Activated CD4-positive, alpha-beta memory T cell treated with anti-CD3 and anti-CD28 coated beads for 36 hours (primary cell): ENCODE measurements at regions not wholly inside any gene's neighbourhood (a gene's known extent, or its start where the extent isn't known, plus 50 kb on each side); places are given as distances from the start of the nearest gene placed in this dataset.

Source experiments
- CTCF ChIA-PET: fragments of 350-600 bp; sonication (Branson Sonifier 250); formaldehyde crosslinking; loops from one replicate; lab custom pipeline; 2021; ENCODE audit warnings: antibody characterized with exemption, inconsistent platforms; lab: Charles Lee
- POLR2A ChIA-PET: fragments of 350-600 bp; sonication (Branson Sonifier 250); formaldehyde crosslinking; loops from one replicate; lab custom pipeline; 2021; ENCODE audit warnings: antibody characterized with exemption; lab: Charles Lee
- DNase-seq: peaks from one replicate; pipeline ENCODE4 v3.0.0-alpha.2; 2020
- H3K27ac Mint-ChIP-seq: one replicate; pipeline ENCODE4 v1.8.0; 2021; ENCODE audit warnings: mixed read lengths
- H3K27me3 Mint-ChIP-seq: one replicate; pipeline ENCODE4 v1.8.0; 2021; ENCODE audit warnings: mixed read lengths
- H3K36me3 Mint-ChIP-seq: one replicate; pipeline ENCODE4 v1.8.0; 2021; ENCODE audit warnings: mixed read lengths
- H3K4me1 Mint-ChIP-seq: one replicate; pipeline ENCODE4 v1.8.0; 2021; ENCODE audit warnings: low read depth, mixed read lengths
- H3K4me3 Mint-ChIP-seq: one replicate; pipeline ENCODE4 v1.8.0; 2021; ENCODE audit warnings: mild to moderate bottlenecking, mixed read lengths
- H3K9me3 Mint-ChIP-seq: one replicate; pipeline ENCODE4 v1.8.0; 2021; ENCODE audit warnings: mixed read lengths
- intact Hi-C: fragments of 100-400 bp; cut with micrococcal nuclease; formaldehyde crosslinking; loops from one replicate; pipeline ENCODE4 v1.15.1; 2023

DNA sequence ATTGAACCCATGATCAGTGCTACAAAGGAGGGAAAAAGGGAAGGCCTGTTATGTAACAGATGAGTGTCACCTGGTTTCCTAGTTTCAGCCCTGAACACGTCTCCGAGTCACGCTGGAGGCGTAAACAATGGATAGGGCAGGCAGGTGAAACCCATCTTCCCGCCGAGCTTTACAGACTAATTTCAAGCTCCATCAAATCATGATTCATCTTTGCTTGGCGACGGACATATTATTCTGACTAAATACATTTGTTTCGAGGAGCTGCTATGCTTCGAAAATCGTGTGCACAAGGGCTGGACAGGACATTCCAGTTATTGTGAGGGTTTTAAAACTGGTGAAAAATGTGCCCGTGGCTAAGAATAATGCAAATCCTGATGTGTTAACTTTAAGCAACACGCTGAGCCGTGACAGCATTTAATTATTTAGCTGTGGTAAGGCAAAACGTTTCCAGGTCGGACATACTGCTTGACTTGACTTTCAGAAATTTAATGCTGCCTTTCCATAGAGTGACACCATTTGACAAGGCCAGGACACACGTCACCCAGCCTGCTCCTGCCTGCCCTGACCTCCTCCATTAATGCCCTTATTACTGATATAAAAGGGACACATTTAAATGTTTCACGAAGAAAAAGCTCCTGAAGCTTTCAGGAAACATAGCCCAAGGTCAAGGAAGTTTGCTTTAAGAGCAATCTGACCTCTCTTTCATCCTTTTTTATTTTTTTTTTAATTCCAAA lies 1203.5 kb upstream of the TMEM132C start:
- Mint-ChIP-seq H3K4me3 (no peak overlapping the region), H3K9me3 (no peaks in the 10 kb centered on the region), H3K27ac (no peak overlapping the region), H3K27me3 (peaks cover 1% of the 10 kb centered on the region), H3K36me3 (no peaks in the 10 kb centered on the region), H3K4me1 (no peaks in the 10 kb centered on the region)
- intact Hi-C loops: no loop called here
- ChIA-PET CTCF (no interaction called here), POLR2A (no interaction called here)
- no peak for DNase-seq

DNA sequence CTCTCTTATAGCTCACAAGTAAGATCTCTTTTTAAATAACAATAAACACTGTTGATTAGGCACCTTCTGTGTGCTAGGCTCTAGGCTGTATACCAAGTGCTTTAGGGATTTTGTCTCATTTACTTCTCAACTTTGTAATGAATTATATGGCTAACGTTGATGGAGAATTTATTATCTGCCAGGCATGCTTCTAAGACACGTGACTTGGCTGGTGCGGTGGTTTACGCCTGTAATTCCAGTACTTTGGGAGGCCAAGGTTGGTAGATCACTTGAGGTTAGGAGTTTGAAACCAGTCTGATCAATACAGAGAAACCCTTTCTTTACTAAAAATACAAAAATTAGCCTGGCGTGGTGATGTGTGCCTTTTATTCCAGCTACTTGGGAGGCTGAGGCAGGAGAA lies 1202.8 kb upstream of the TMEM132C start:
- Mint-ChIP-seq H3K9me3 (no peaks in the 10 kb centered on the region), H3K4me1 (no peaks in the 10 kb centered on the region)
- intact Hi-C loops: no loop called here

DNA sequence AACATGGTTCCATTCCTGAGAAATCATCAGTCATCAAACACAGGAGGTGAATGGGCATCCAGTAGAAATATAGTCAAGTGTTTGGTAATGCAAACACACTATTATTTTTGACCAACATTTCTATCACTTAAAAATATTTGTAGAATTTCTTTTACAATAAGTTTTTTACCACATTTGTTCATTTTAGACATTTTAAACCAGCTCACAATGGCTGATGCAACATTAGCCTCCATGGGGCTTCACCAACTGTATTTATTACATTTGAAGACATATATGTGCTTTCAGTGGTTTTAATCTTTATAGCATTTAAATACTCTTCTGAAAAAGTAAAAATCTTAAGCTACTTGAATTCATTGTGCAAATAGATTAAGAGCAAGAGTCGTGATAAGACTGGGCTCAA lies 1201.4 kb upstream of the TMEM132C start:
- H3K27me3 Mint-ChIP-seq: no peaks in the 10 kb centered on the region
- H3K36me3 Mint-ChIP-seq: no peaks in the 10 kb centered on the region
- no peak for DNase-seq
- POLR2A ChIA-PET: no interaction called here
- intact Hi-C loops: no loop called here
- H3K4me1 Mint-ChIP-seq: no peaks in the 10 kb centered on the region
- CTCF ChIA-PET: no interaction called here
- H3K4me3 Mint-ChIP-seq: no peak overlapping the region
- H3K9me3 Mint-ChIP-seq: no peaks in the 10 kb centered on the region
- H3K27ac Mint-ChIP-seq: no peak overlapping the region

More for the DNA sequence above, 1202.8 kb upstream of the TMEM132C start:
- no peak for DNase-seq
- Mint-ChIP-seq H3K27ac (no peak overlapping the region), H3K36me3 (no peaks in the 10 kb centered on the region), H3K27me3 (peaks cover 1% of the 10 kb centered on the region), H3K4me3 (no peak overlapping the region)
- ChIA-PET CTCF (no interaction called here), POLR2A (no interaction called here)

DNA sequence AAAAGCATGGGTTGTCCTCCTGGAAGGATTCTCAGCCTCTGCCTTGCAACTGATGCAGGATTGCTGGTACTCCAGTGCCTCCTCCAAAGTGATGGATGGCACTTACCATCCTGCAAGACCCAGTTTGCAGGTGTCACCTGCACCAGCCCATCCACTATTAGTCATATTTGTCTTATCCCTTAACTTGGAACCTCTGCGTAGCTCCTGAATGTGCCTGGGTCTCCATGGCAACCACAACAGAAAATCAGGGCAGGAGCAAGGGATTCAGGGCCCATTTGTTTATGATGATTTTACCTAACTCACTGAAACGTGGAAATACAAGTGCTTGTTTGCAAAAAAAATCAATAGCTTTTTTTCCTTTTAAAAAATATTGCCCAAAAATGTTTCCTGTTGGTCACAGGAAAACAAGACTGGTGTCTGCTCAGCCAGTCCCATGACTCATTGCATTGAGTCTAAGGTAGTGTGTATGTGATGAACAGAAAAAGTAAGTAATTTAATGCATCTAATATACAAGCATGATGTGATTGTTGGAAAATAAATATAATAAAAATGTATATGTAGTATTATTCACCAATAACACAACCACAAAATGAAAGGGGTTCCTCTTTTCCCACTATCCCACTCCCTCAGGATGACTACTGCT lies 1196.3 kb upstream of the TMEM132C start:
- H3K4me3 Mint-ChIP-seq: no peak overlapping the region
- no peak for DNase-seq
- H3K9me3 Mint-ChIP-seq: no peaks in the 10 kb centered on the region
- ChIA-PET CTCF (no interaction called here), POLR2A (no interaction called here)
- intact Hi-C loops: no loop called here
- peaks cover 11% of the 10 kb centered on the region for H3K27me3 Mint-ChIP-seq
- no peaks in the 10 kb centered on the region for H3K36me3 Mint-ChIP-seq
- no peaks in the 10 kb centered on the region for H3K4me1 Mint-ChIP-seq
- H3K27ac Mint-ChIP-seq: no peak overlapping the region

DNA sequence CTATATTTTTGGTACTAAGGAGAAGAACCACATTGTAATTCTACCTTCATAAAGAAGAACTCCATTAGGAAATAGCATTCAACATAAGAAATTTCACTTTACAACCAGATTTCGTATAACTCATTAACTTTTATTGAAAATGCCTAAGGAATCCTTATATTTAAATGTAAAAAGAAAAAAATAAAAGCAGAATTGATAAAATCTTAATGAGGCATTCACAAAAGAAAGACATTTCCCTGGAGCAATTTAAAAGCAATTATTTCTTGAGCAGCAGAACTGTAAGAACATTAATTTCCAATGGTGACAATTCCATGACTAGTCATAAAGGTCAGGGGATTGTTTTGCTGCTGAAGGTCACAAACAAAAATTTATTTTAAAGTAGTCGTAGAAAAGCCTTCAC lies 1192.8 kb upstream of the TMEM132C start:
- Mint-ChIP-seq H3K27ac (no peak overlapping the region), H3K36me3 (no peaks in the 10 kb centered on the region), H3K4me3 (no peak overlapping the region), H3K9me3 (no peaks in the 10 kb centered on the region), H3K27me3 (peaks cover 22% of the 10 kb centered on the region), H3K4me1 (no peaks in the 10 kb centered on the region)
- CTCF ChIA-PET: no interaction called here
- intact Hi-C loops: no loop called here
- POLR2A ChIA-PET: no interaction called here
- DNase-seq: no peak

DNA sequence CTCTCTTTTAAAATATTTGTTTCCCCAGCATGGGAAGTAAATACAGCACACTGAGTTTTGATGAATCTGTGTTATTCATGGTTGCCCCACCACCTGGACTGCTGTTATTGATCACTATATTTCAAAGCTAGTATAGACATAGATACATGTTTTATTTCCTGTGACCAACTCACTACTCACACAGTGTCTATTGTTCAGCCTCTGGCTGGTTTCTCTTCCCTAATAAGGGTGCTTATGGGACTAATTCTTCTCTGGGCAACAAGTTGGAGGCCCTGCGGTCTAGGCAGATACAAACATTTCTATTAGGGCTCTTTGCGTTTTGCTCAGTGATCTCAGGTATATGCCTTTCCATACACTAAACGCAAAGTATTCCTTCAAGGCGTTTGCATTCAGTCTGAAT lies 1191.0 kb upstream of the TMEM132C start:
- no peaks in the 10 kb centered on the region for H3K4me1 Mint-ChIP-seq
- ChIA-PET POLR2A (no interaction called here), CTCF (interaction anchor here (0.6 kb wide), 1 partner anchor 318 kb away, joined by 4 read pairs; no protein-coding TSS in a partner anchor)
- H3K9me3 Mint-ChIP-seq: no peaks in the 10 kb centered on the region
- H3K4me3 Mint-ChIP-seq: no peak overlapping the region
- DNase-seq: no peak
- intact Hi-C loops: no loop called here
- no peaks in the 10 kb centered on the region for H3K36me3 Mint-ChIP-seq
- H3K27ac Mint-ChIP-seq: no peak overlapping the region
- peaks cover 22% of the 10 kb centered on the region for H3K27me3 Mint-ChIP-seq

DNA sequence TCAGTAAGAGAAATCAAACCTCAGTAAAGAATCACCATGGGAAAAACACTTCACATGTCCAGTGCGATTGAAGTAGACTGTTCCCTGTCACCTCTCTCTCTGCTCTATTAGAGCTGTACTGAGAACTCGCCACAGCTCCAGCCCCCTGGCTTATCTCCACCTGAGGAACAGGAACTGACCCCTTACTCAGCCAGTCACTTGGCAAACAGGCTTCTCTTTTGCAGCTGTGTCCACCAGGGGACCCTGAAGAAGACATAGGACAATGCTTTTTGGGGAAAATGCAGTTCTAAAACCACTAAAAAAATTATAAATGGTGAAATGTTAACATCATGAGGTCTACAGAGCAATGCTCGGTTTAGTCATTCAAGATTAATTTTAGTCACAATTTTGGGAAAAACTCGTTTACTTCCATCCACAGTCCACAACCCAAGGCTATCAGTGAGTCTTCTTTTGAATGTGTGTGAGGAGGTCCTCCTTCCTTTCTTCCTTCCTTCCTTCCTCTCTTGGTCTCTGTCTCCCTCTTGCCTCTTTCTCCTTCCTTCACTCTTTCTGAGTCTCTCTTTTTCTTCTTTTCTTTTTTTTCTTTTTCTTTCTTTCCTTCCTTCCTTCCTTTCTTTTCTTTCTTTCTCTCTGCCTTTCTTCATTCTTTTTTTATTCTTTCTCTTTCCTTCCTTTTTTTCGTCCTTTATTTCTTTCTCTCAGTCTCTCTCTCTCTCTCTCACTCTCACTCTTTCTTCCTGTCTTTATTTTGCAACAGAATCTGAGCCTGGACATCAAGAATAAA lies 1189.5 kb upstream of the TMEM132C start:
- no peaks in the 10 kb centered on the region for H3K9me3 Mint-ChIP-seq
- H3K4me1 Mint-ChIP-seq: no peaks in the 10 kb centered on the region
- peaks cover 17% of the 10 kb centered on the region for H3K27me3 Mint-ChIP-seq
- no peak overlapping the region for H3K27ac Mint-ChIP-seq
- ChIA-PET POLR2A (no interaction called here), CTCF (interaction anchor here (0.6 kb wide), 1 partner anchor 29 kb away, joined by 4 read pairs; no protein-coding TSS in a partner anchor)
- no peaks in the 10 kb centered on the region for H3K36me3 Mint-ChIP-seq
- intact Hi-C loops: no loop called here
- no peak overlapping the region for H3K4me3 Mint-ChIP-seq
- DNase-seq: no peak

DNA sequence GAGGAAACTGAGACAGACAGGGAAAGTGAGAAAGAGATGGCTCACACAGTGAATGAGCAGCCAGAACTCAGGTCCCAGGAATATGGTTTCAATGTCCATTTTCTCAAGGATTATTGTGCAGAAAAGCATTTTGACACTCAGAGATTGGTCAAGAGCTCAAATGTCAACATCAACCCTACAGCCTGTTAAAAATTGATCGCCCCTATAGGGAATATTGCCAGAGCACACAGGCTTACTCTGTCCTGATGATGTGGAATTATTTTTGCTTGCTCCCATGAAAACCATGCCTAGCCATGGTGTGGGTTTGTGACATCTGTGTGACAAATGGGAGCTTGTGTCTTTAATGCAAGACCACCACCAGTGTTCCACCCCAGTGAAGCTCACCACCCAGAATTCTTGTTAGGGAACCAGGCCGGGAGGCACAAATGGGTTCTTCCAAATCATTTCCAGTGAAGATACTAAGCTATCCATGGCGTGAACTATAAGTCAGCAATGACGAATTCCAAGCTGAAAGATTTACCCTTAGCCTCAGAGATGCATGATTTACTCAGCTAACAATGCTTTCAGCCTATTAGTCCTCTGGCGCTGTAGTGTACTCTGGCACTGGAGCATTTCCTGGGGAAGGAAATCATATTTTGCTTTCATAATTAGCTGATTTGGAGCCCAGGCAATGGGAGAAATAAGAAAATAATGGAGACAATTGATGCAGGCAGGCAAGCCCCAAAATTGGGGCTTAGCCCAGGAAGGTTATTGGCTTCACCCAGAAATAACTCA lies 1188.2 kb upstream of the TMEM132C start:
- Mint-ChIP-seq H3K27me3 (peaks cover 17% of the 10 kb centered on the region), H3K36me3 (no peaks in the 10 kb centered on the region), H3K9me3 (no peaks in the 10 kb centered on the region), H3K4me3 (no peak overlapping the region), H3K27ac (no peak overlapping the region), H3K4me1 (peaks cover 9% of the 10 kb centered on the region)
- ChIA-PET CTCF (interaction anchor here (0.6 to 1.5 kb wide), 3 partner anchors 30 to 90 kb away, joined by 3 to 6 read pairs (median 4); no protein-coding TSS in a partner anchor), POLR2A (interaction anchor here (1.0 kb wide), 1 partner anchor 20 kb away, joined by 3 read pairs; no protein-coding TSS in a partner anchor)
- no peak for DNase-seq
- intact Hi-C loops: no loop called here

DNA sequence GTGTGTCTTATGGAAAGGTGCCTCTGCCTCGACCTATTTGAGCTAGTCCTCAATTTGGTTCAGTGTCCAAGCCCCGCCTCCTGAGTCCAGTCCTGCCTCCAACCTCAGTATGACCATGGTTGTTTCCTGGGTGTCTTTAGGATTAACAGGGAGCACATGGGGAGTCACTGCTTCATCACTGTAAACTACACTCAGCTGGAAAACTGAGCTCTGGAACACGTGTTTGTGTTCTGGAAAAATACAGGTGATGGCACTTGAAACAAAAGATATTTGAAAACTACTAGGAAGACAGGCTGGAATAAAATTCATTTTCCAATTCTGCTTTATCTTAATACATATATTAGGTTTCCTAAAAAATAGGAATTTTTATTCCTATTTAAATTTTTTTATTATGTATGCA lies 1187.3 kb upstream of the TMEM132C start:
- H3K36me3 Mint-ChIP-seq: no peaks in the 10 kb centered on the region
- intact Hi-C loops: no loop called here
- H3K27me3 Mint-ChIP-seq: peaks cover 16% of the 10 kb centered on the region
- ChIA-PET POLR2A (no interaction called here), CTCF (interaction anchor here (1.5 kb wide), 1 partner anchor 29 kb away, joined by 6 read pairs; no protein-coding TSS in a partner anchor)
- H3K27ac Mint-ChIP-seq: no peak overlapping the region
- H3K4me1 Mint-ChIP-seq: peaks cover 14% of the 10 kb centered on the region
- H3K9me3 Mint-ChIP-seq: no peaks in the 10 kb centered on the region
- DNase-seq: no peak
- H3K4me3 Mint-ChIP-seq: no peak overlapping the region

DNA sequence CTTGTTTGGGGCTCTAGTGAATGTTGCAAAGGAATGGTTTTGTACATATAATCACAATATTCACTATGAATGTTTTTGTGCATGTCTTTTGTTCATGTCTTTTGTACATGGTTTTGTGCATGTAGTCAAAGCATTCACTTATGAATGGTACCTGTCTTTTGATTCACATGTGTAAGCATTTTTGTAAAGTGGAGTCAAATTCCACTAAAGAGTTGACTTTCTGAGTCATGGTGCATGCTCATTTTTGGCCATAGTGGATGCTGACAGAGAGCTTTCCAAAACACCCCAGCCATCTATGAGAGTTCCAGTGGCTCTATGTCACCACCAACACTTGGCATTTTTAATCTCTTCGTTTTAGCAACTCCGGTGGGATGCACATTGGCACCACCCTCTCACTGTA lies 1185.9 kb upstream of the TMEM132C start:
- ChIA-PET POLR2A (no interaction called here), CTCF (no interaction called here)
- H3K4me3 Mint-ChIP-seq: no peak overlapping the region
- H3K27ac Mint-ChIP-seq: no peak overlapping the region
- H3K36me3 Mint-ChIP-seq: no peaks in the 10 kb centered on the region
- no peaks in the 10 kb centered on the region for H3K9me3 Mint-ChIP-seq
- intact Hi-C loops: no loop called here
- peaks cover 14% of the 10 kb centered on the region for H3K4me1 Mint-ChIP-seq
- H3K27me3 Mint-ChIP-seq: peaks cover 8% of the 10 kb centered on the region
- no peak for DNase-seq

DNA sequence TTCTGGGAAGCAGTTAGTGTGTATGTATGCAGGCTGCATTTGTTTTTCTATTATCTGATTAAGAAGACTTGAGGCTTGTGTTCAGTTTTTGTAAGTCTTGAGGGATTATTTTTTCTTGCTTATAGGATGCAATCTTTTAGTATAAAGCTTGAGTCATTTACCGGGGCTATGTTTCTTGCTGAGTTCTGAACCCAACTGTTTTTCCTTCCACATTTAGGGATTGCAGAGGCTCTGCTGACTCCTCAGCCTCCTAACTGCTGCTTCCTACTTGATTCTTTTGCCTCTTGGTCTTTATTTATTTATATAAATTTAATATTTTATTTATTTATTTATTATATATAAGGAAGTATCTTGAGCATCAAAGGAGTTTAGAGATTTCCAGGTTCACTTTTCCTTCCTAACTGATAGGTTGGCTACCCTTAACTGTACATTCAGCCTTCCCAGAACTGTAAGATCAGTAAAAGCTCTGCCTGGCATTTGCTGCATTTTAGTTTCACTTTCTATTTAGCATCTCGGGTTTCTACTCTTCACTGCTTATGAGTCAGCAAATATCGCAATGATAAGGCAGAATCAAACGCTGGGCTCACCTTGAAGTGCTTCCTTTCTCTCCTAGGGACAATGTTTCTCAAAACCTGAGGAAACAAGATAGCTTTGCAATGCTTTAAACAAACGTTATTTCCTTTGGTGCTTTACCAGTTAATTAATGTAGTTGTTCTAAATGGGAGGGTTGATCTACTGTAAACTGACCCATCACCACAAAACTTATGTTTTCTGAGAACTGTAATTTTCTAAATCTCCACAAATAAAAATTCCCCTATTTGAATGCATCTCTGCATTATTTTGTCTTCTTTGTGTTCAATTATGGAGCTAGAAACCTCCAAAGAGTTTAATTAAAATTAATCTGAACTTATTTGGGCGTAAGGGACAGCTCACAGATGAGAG lies 1183.7 kb upstream of the TMEM132C start:
- POLR2A ChIA-PET: no interaction called here
- Mint-ChIP-seq H3K4me1 (peaks cover 14% of the 10 kb centered on the region), H3K27ac (no peak overlapping the region), H3K27me3 (peaks cover 4% of the 10 kb centered on the region), H3K9me3 (no peaks in the 10 kb centered on the region), H3K36me3 (no peaks in the 10 kb centered on the region), H3K4me3 (peak overlapping the region; percentile 36)
- CTCF ChIA-PET: interaction anchor here (3.5 kb wide), 1 partner anchor 25 kb away, joined by 14 read pairs; no protein-coding TSS in a partner anchor
- intact Hi-C loops: loop anchor here (1.0 to 2.0 kb wide), 3 partner anchors 42 to 311 kb away; no protein-coding TSS in a partner anchor
- peak; percentile 20 for DNase-seq
